Endothelial cell of umbilical vein (primary cell): ENCODE measurements at regions not wholly inside any gene's neighbourhood (a gene's known extent, or its start where the extent isn't known, plus 50 kb on each side); places are given as distances from the start of the nearest gene placed in this dataset.

Experiments
- BruUV-seq: library from RNA; stranded (reverse); fragments of 400-500 nt; replicated peaks from 2 replicates; lab custom pipeline; 2021; lab: Mats Ljungman, UMichigan
- CTCF ChIA-PET: fragments of 300-600, 350-600 bp; sonication (Branson Sonifier 250); formaldehyde crosslinking; loops from one replicate; lab custom pipeline; 2021; ENCODE audit warnings: antibody characterized with exemption, inconsistent platforms; lab: Charles Lee
- POLR2A ChIA-PET: fragments of 300-600, 350-600 bp; sonication (Branson Sonifier 250); formaldehyde crosslinking; loops from one replicate; lab custom pipeline; 2021; ENCODE audit warnings: antibody characterized with exemption, inconsistent platforms; lab: Charles Lee
- DNase-seq: peaks from one replicate; pipeline ENCODE4 v3.0.0-alpha.2; 2011; ENCODE audit warnings: low read depth, low spot score
- FAIRE-seq: peaks from 2 replicates; lab custom pipeline; 2011; peaks lifted over from hg19 to GRCh38; lab: Jason Lieb, UNC
- H2AFZ ChIP-seq: 2 replicates; pipeline ENCODE4 v1.6.0; 2012; ENCODE audit warnings: low read depth, low read length, control low read depth, inconsistent platforms
- H3K27ac ChIP-seq: 2 replicates; pipeline ENCODE4 v1.5.1; 2011; ENCODE audit warnings: low read depth, mild to moderate bottlenecking, control low read depth, low read length, moderate library complexity; ENCODE audit not compliant: insufficient read depth
- H3K27me3 ChIP-seq, 2 experiments: 2 replicates each; pipeline versions ENCODE4 v1.6.0 to v1.6.1; 2011; ENCODE audit warnings: low read length in 2 of 2, mixed read lengths in 1 of 2; ENCODE audit not compliant: control insufficient read depth in 2 of 2, insufficient read depth in 2 of 2
- H3K36me3 ChIP-seq, 2 experiments: 2 replicates in 1 of 2; 3 replicates in 1 of 2; pipeline ENCODE4 v1.5.1; 2011; ENCODE audit warnings: low read length in 2 of 2, mild to moderate bottlenecking in 1 of 2, moderate library complexity in 1 of 2; ENCODE audit not compliant: control insufficient read depth in 2 of 2, insufficient read depth in 2 of 2; ENCODE audit errors: extremely low read depth in 1 of 2
- H3K4me1 ChIP-seq: 3 replicates; pipeline ENCODE4 v1.5.1; 2011; ENCODE audit warnings: mild to moderate bottlenecking, low read length; ENCODE audit not compliant: control insufficient read depth, insufficient read depth; ENCODE audit errors: extremely low read depth
- H3K4me2 ChIP-seq: 2 replicates; pipeline ENCODE4 v1.6.1; 2011; ENCODE audit warnings: low read length, control low read depth, mixed read lengths; ENCODE audit not compliant: insufficient read depth
- H3K4me3 ChIP-seq, 3 experiments: fragments of 200-600 bp in 1 of 3; sonication (generic), shearing (Covaris generic) in 1 of 3; replicated peaks in 1 of 3; 2 replicates each; pipeline ENCODE4 v1.5.1; 2011 to 2016; ENCODE audit warnings: control low read depth in 3 of 3, low read length in 3 of 3, mild to moderate bottlenecking in 2 of 3, inconsistent platforms in 1 of 3, low read depth in 1 of 3, moderate library complexity in 1 of 3; ENCODE audit not compliant: insufficient read depth in 1 of 3
- H3K79me2 ChIP-seq: 2 replicates; pipeline ENCODE4 v1.6.0; 2012; ENCODE audit warnings: low read length, inconsistent platforms; ENCODE audit not compliant: control insufficient read depth, insufficient read depth
- H3K9ac ChIP-seq: replicated peaks from 2 replicates; pipeline ENCODE3; 2011; ENCODE audit warnings: low read length, control low read depth; ENCODE audit not compliant: insufficient read depth; ENCODE audit errors: extremely low read depth
- H3K9me1 ChIP-seq: replicated peaks from 3 replicates; pipeline ENCODE4 v1.6.0; 2011; ENCODE audit warnings: mild to moderate bottlenecking, low read length; ENCODE audit not compliant: control insufficient read depth, insufficient read depth; ENCODE audit errors: extremely low read depth
- H3K9me3 ChIP-seq: replicated peaks from 2 replicates; pipeline ENCODE4 v1.5.1; 2012; ENCODE audit warnings: low read length, inconsistent platforms; ENCODE audit not compliant: control insufficient read depth, insufficient read depth
- H4K20me1 ChIP-seq: replicated peaks from 2 replicates; pipeline ENCODE3; 2011; ENCODE audit warnings: mild to moderate bottlenecking, low read length; ENCODE audit not compliant: control insufficient read depth, insufficient read depth; ENCODE audit errors: extremely low read depth
- CTCF ChIP-seq, 2 donors: IDR thresholded peaks; 1 replicate in 1 of 2; 2 replicates in 1 of 2; pipeline ENCODE4 v1.5.1; 2011; ENCODE audit warnings: low read length in 2 of 2, mild to moderate bottlenecking in 2 of 2, moderate library complexity in 2 of 2, control low read depth in 1 of 2, inconsistent platforms in 1 of 2, low read depth in 1 of 2; ENCODE audit not compliant: insufficient read depth in 1 of 2; ENCODE audit errors: extremely low read depth in 1 of 2
- FOS ChIP-seq: IDR thresholded peaks from 2 replicates; pipeline ENCODE4 v1.6.1; 2011; ENCODE audit warnings: mild to moderate bottlenecking, low read length, moderate library complexity, borderline replicate concordance; ENCODE audit not compliant: insufficient read depth
- MAX ChIP-seq: IDR thresholded peaks from 2 replicates; pipeline ENCODE4 v1.6.1; 2011; ENCODE audit not compliant: insufficient read depth, insufficient read length
- POLR2A ChIP-seq: IDR thresholded peaks from 2 replicates; pipeline ENCODE4 v1.6.1; 2012; ENCODE audit warnings: low read depth, mild to moderate bottlenecking, control low read depth, low read length
- POLR2AphosphoS5 ChIP-seq: IDR thresholded peaks from 2 replicates; pipeline ENCODE4 v1.6.1; 2012; ENCODE audit warnings: low read depth, mild to moderate bottlenecking, control low read depth, low read length, moderate library complexity; ENCODE audit not compliant: insufficient read depth
- dilution Hi-C: fragments of 300-500 bp; cut with MboI; formaldehyde crosslinking; loops from one replicate; pipeline ENCODE4 v1.15.0; 2019; ENCODE audit warnings: low sequenced_read_pairs; ENCODE audit not compliant: extremely low pct_ligation_motif_present
- intact Hi-C: fragments of 100-400 bp; cut with micrococcal nuclease; formaldehyde crosslinking; loops from one replicate; pipeline ENCODE4 v1.10.0; 2022

GRCh38 chr9:72424131-72424530 lies 59.1 kb upstream of the ZFAND5 start:
- no peaks in the 10 kb centered on the region for H3K79me2 ChIP-seq
- POLR2A ChIA-PET: no interaction called here
- FAIRE-seq: no peak

More at GRCh38 chr9:72424131-72424530, 59.1 kb upstream of the ZFAND5 start:
- no peak for TF ChIP-seq POLR2A
- TF ChIP-seq FOS: no peak
- no peak for TF ChIP-seq CTCF (IDR thresholded peaks at IDR 0.05; ENCODE audit: extremely low read depth in 1 of 2, insufficient read depth in 1 of 2, low read depth in 1 of 2, low read length in 2 of 2)
- TF ChIP-seq MAX: no peak
- TF ChIP-seq POLR2AphosphoS5: no peak
- Histone ChIP-seq H3K27me3 (no peaks in the 10 kb centered on the region), H3K4me2 (no peak overlapping the region), H3K4me3 (no peak overlapping the region), H3K9me3 (no peaks in the 10 kb centered on the region), H3K27ac (no peak overlapping the region), H2AFZ (no peak overlapping the region), H3K4me1 (no peaks in the 10 kb centered on the region), H3K36me3 (no peaks in the 10 kb centered on the region), H3K9me1 (no peaks in the 10 kb centered on the region), H4K20me1 (no peaks in the 10 kb centered on the region), H3K9ac (no peak overlapping the region)
- DNase-seq: no peak
- BruUV-seq: no TSS peak
- dilution Hi-C loops: no loop called here
- CTCF ChIA-PET: no interaction called here
- intact Hi-C loops: no loop called here
